Fibroblast of lung (primary cell): ENCODE measurements at regions not wholly inside any gene's neighbourhood (a gene's known extent, or its start where the extent isn't known, plus 50 kb on each side); places are given as distances from the start of the nearest gene placed in this dataset.

Source experiments
- DNase-seq, 2 donors: peaks; one replicate each; pipeline versions ENCODE4 v3.0.0 to v3.0.0-alpha.2; 2010; ENCODE audit warnings: low read depth in 2 of 2
- H2AFZ ChIP-seq: 2 replicates; pipeline ENCODE4 v1.5.1; 2012; ENCODE audit warnings: low read length, control low read depth, inconsistent platforms
- H3K27ac ChIP-seq: 2 replicates; pipeline ENCODE4 v1.5.1; 2011; ENCODE audit warnings: low read length, control low read depth; ENCODE audit not compliant: insufficient read depth
- H3K27me3 ChIP-seq: 2 replicates; pipeline ENCODE4 v1.5.1; 2011; ENCODE audit warnings: mild to moderate bottlenecking, low read length; ENCODE audit not compliant: control insufficient read depth, insufficient read depth
- H3K36me3 ChIP-seq: 2 replicates; pipeline ENCODE4 v1.5.1; 2011; ENCODE audit warnings: low read length; ENCODE audit not compliant: control insufficient read depth, insufficient read depth
- H3K4me1 ChIP-seq: 2 replicates; pipeline ENCODE4 v1.5.1; 2011; ENCODE audit warnings: low read length; ENCODE audit not compliant: control insufficient read depth, insufficient read depth; ENCODE audit errors: extremely low read depth
- H3K4me2 ChIP-seq: 2 replicates; pipeline ENCODE4 v1.5.1; 2011; ENCODE audit warnings: low read length, control low read depth; ENCODE audit not compliant: insufficient read depth; ENCODE audit errors: extremely low read depth
- H3K4me3 ChIP-seq, 4 experiments: fragments of 200-600 bp in 1 of 4; sonication (generic) in 1 of 4; replicated peaks in 1 of 4; 2 replicates each; pipeline ENCODE4 v1.5.1; 2011 to 2016; ENCODE audit warnings: low read length in 4 of 4, low read depth in 3 of 4, mild to moderate bottlenecking in 3 of 4, control low read depth in 2 of 4, inconsistent platforms in 1 of 4, mixed read lengths in 1 of 4; ENCODE audit not compliant: insufficient read depth in 1 of 4; ENCODE audit errors: control extremely low read depth in 1 of 4
- H3K79me2 ChIP-seq: 2 replicates; pipeline ENCODE4 v1.5.1; 2012; ENCODE audit warnings: mild to moderate bottlenecking, low read length, inconsistent platforms; ENCODE audit not compliant: control insufficient read depth, insufficient read depth
- H3K9ac ChIP-seq: 2 replicates; pipeline ENCODE4 v1.5.1; 2011; ENCODE audit warnings: mild to moderate bottlenecking, low read length, control low read depth; ENCODE audit not compliant: insufficient read depth
- H3K9me3 ChIP-seq: 2 replicates; pipeline ENCODE4 v1.5.1; 2012; ENCODE audit warnings: low read depth, low read length; ENCODE audit not compliant: control insufficient read depth, insufficient read depth
- H4K20me1 ChIP-seq: 2 replicates; pipeline ENCODE4 v1.5.1; 2011; ENCODE audit warnings: low read length; ENCODE audit not compliant: control insufficient read depth, insufficient read depth; ENCODE audit errors: extremely low read depth
- CTCF ChIP-seq, 2 donors: IDR thresholded peaks in 1 of 2; conservative IDR thresholded peaks in 1 of 2; 1 replicate in 1 of 2; 2 replicates in 1 of 2; pipeline ENCODE4 v1.5.1; 2011 to 2012; ENCODE audit warnings: low read length in 2 of 2, control low read depth in 1 of 2, inconsistent platforms in 1 of 2, low read depth in 1 of 2, mild to moderate bottlenecking in 1 of 2
- EZH2 ChIP-seq: IDR thresholded peaks from 2 replicates; pipeline ENCODE4 v1.5.1; 2012; ENCODE audit warnings: low read length, control low read depth, mild to moderate bottlenecking; ENCODE audit errors: missing control alignments

- Histone ChIP-seq H3K27me3 (no peaks in the 10 kb centered on the region), H3K36me3 (no peaks in the 10 kb centered on the region), H2AFZ (no peak overlapping the region), H4K20me1 (no peaks in the 10 kb centered on the region), H3K4me2 (no peak overlapping the region), H3K79me2 (no peaks in the 10 kb centered on the region), H3K4me3 (no peak overlapping the region), H3K9me3 (no peaks in the 10 kb centered on the region), H3K9ac (no peak overlapping the region), H3K4me1 (no peaks in the 10 kb centered on the region), H3K27ac (no peak overlapping the region)
- TF ChIP-seq EZH2 (no peak), CTCF (conservative IDR thresholded peaks at IDR 0.05 in 1 of 2, IDR thresholded peaks at IDR 0.05 in 1 of 2; ENCODE audit: low read depth in 1 of 2, low read length in 2 of 2) (no peak)
- DNase-seq, result no peak
These were observed 156.4 kb downstream of the INSIG2 start for GRCh38 chr2:118244686-118245085.

GRCh38 chr2:118243031-118243430 lies 154.8 kb downstream of the INSIG2 start:
- H3K27me3 ChIP-seq, result no peaks in the 10 kb centered on the region
- no peaks in the 10 kb centered on the region for H3K9me3 ChIP-seq
- H3K9ac ChIP-seq, result no peak overlapping the region
- no peak overlapping the region for H3K27ac ChIP-seq
- H3K36me3 ChIP-seq, result no peaks in the 10 kb centered on the region
- H4K20me1 ChIP-seq, result no peaks in the 10 kb centered on the region
- H2AFZ ChIP-seq, result no peak overlapping the region
- no peak for TF ChIP-seq EZH2
- no peak for TF ChIP-seq CTCF (conservative IDR thresholded peaks at IDR 0.05 in 1 of 2, IDR thresholded peaks at IDR 0.05 in 1 of 2; ENCODE audit: low read depth in 1 of 2, low read length in 2 of 2)
- DNase-seq, result no peak
- no peaks in the 10 kb centered on the region for H3K4me1 ChIP-seq
- no peak overlapping the region for H3K4me3 ChIP-seq
- H3K79me2 ChIP-seq, result no peaks in the 10 kb centered on the region
- H3K4me2 ChIP-seq, result no peak overlapping the region

GRCh38 chr2:118242216-118242615 lies 153.9 kb downstream of the INSIG2 start:
- DNase-seq, result peak in 1 of 2 donors; percentile 19
- no peaks in the 10 kb centered on the region for H4K20me1 ChIP-seq
- TF ChIP-seq EZH2 (no peak), CTCF (conservative IDR thresholded peaks at IDR 0.05 in 1 of 2, IDR thresholded peaks at IDR 0.05 in 1 of 2; ENCODE audit: low read depth in 1 of 2, low read length in 2 of 2) (no peak)
- no peak overlapping the region for H3K27ac ChIP-seq
- no peaks in the 10 kb centered on the region for H3K36me3 ChIP-seq
- no peak overlapping the region for H2AFZ ChIP-seq
- H3K79me2 ChIP-seq, result no peaks in the 10 kb centered on the region
- no peak overlapping the region for H3K9ac ChIP-seq
- H3K4me1 ChIP-seq, result no peaks in the 10 kb centered on the region
- H3K27me3 ChIP-seq, result no peaks in the 10 kb centered on the region
- no peak overlapping the region for H3K4me2 ChIP-seq
- no peaks in the 10 kb centered on the region for H3K9me3 ChIP-seq
- no peak overlapping the region for H3K4me3 ChIP-seq
